NCI-H1105 treated with DMSO at 0.1 percent for 48 hours (cell line): ENCODE measurements at regions not wholly inside any gene's neighbourhood (a gene's known extent, or its start where the extent isn't known, plus 50 kb on each side); places are given as distances from the start of the nearest gene placed in this dataset.
"Not testable (repeated sequence)": the region's sequence is repeated elsewhere in the genome, so short reads cannot be mapped to it uniquely, and the experiment has no call there.

ENCODE experiments used
- DNase-seq: peaks from one replicate; lab custom pipeline; 2025; lab: John Stamatoyannopoulos, UW

DNA sequence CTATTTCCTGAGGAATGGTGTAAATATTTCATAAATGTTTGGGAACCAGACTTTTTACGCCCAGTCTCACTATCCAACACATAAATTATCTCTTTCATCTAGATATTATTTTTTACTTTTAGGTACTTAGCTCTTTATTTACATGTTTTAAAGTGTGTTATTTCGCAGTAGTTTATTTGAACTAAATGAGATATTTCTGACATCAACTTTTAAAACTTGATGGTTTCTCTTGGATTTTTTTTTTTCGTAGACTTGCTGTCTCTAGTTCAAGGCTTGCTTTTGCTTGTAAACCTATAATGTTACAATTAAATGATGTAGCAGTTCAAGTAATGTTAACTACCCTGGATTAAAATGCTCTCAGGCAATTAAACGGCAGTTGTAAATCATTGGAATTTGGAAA lies 241.7 kb upstream of the PDE3A start:
- no peak for DNase-seq

DNA sequence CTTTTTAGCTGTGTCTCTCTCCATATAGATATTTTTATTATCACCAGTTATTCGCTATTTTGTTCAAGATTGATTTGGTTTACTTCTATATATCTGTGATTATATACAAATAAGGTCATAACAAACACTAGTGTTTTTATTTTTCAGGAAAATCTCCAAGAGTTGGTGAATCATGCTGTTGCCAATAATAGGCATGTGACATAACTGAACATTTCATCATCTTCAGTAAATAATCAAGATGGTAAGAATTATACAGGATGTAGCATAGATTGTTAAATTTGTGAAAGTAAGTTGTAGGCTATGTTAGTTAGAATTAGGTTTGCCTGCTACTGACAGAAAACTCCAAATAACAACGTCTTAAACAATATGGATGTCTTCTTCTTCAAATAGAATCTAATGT lies 240.9 kb upstream of the PDE3A start:
- DNase-seq, result no peak

DNA sequence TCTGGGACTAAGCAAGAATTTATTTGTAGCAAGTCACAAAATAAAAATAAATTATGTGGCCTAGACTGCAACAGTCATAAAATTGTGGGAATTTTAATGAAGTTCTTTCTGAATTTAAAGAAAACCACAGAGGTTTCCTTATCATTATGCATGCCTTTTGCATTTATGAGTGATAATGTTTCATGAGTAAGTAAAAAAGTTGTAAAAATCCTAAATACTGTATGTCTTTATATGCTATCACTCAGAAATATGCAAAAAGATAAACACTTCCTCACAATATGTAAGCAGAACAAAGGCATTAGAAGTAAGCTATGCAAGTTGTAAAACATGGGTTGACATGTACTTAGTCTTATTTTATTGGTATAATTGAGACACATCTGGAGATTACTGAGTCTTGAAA lies 239.4 kb upstream of the PDE3A start:
- DNase-seq, result no peak

DNA sequence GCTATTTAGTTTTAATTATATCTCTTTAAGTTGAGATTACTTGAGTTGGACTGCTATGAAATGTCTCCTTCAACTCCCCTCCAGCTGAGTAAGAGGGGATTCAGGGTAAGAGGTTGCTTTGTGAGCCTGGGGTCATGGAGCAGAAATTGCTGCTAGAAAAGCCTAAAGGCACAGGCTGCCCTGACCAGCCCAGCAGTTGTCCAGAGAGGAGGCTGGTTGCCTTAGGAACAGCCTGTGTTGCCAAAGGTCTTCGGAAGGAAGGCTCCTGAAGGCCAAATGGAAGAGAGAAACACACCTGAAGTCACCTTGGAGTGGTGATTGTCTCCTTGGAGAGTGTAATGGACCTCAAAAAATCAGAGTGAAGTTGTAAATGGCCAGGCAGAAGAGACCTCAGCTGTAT lies 235.5 kb upstream of the PDE3A start:
- DNase-seq, result no peak

DNA sequence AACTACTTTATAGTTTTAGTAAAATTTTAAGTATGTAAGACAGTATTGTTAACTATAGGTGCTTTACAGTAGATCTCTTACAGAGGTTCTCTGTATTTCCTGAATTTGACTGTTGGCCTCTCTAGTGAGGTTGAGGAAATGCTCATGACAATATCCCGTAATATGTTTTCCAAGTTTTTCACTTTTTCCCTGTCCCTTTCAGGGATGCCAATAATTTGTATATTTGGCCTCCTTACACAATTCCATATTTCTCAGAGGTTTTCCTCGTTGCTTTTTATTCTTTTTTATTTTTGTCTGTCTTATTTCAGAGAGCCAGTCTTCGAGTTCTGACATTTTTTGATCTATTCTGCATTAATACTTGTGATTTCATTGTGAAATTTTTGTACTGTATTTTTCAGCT lies 233.7 kb upstream of the PDE3A start:
- DNase-seq, result no peak

DNA sequence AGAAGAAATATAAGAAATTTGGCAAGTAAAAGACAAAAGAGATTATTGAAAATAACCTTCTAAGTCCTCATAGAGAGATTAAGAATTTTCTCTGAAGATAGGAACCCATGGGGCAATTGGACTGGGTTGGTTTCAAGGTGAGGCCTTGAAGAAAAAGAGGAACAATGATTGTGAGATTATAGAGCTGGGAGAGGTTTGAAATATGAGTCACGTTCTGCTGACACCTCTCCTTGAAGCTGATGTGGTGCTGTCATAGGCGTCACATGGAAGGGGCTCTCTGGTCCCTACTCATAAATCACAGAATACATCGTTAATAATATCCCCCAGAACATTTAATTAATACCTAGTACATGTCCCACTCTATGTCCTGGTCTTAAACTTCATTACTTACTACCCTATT lies 227.6 kb upstream of the PDE3A start:
- DNase-seq, result no peak

DNA sequence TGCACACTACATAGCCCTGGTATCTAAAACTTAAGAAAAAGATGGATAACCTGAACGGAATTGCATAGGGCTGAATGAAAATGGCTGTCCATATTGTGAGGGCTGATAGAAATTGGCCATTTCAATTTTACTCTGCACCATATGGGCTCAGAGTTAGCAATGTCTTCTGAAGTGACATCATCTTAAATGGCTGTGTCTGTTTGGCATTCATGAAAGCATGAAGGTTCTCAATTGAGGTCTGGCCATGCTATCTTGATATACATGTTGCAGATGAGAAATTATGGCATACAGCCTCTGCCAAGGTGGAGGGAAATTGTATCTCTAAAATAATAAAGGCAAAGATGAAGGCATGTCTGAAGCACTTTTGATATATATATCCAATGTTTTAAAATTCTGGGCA lies 226.0 kb upstream of the PDE3A start:
- no peak for DNase-seq

DNA sequence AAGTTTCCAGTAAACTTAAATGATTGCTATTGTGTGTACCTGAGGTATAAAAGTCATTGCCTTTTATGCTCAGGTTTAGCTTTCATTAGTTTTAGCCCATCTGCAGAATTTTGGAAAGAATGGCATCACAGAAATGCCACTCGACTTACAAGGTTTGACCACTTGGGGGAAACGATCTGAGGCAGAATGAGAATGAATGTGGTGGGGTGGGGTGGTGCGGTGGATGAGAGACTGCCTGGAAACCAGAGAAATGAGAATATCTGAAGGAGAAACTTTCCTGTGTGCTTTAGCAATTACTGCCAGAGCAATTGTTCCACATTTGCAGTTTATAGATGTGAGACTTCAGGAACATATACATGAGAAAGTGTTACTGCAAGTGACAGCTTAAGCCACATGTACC lies 225.4 kb upstream of the PDE3A start:
- no peak for DNase-seq

DNA sequence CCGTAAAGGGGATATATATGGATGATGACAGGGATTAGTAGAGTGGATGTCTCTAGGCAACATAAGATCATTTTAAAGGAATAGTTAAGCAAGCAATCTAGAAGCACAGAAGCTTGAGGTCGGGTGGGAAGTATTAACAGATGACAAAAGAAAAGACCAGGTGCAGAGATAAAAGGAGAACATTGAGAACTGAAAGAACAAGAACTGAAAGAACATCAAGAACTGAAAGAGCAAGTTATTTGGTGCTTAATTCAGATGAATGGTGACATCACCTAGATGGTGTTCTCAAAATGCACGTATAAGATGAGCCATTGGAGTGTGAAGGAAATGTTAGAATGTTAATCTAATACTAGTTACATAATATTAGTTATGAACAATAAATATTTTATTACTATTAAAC lies 224.0 kb upstream of the PDE3A start:
- DNase-seq, result no peak

DNA sequence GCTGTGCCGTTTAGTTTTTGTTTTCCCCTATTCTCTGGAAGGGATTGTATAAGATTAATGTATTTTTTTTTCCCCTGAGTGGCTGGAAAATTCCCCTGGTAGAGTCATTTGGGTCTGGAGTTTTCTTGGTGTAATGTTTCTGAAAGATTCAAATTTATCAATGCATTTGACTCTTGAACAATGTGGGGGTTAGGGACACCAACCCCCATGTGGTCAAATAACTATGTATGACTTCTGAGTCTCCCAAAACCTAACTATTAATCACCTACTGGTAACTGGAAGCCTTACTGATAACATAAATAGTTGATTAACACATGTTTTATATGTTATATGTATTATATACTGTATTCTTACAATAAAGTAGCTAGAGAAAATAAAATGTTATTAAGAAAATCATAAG lies 220.1 kb upstream of the PDE3A start:
- DNase-seq, result no peak

DNA sequence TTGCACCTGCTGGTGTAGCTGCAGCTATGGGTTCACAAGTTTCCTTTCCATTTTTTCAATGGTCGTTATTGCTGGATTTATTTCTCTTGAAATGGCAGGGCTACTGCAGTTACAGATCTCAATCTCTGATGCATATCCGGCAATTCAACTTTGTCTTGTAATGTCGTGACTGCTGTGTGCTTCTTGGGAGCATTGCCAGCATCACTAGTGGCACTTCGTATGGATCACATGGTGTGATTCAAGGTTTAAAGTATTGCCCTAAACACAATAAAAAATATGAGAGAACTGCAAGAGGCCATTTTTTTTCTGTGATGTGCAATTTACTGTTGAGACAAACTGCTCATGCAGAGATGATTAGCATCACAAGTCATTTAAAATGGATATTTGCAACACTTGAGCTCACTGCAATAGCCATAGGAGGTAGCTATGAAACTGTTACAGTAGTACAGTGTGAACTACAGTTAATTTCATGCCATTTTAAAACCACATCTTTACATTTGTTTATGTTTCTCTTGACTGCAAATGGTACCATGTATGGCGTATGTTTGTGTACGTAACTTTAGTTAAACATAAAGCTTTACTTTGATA lies 217.4 kb upstream of the PDE3A start:
- peak; percentile 52 for DNase-seq

DNA sequence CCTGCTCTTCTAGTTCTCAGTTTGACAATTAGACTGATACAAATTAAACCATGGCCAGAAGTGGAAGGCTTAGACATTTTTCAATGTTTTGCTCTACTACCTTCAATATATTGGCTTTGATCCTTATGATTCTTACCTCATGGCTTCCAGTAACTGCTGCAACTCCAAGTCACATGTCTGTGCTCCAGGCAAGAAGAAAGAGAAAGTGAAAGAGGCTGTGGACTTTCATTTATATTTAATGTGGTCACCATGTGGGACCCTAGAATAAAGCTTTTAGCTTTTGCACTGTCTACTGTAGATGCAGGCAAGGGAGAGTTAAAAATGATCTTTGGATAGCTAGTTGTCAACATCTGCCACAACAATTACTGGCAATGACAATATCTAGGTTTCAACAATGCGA lies 214.3 kb upstream of the PDE3A start:
- no peak for DNase-seq

DNA sequence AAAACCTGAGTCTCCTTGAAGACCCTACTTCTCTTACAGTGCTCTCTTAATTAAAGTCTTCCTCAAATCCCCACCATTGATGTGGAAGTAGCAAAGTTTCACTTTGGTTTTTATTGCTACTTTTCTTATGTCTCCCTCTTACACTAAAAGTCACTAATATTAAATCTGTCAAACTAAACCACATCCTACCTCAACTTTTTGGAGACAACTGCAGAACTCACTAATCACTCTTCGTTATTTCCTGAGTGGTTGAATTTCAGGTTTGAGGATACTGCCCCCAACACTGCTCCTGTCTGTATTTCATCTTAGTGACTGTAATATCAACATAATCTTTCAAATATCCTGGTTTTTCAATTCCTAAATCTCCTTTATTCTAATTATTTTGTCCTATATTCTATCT lies 213.0 kb upstream of the PDE3A start:
- DNase-seq, result no peak

DNA sequence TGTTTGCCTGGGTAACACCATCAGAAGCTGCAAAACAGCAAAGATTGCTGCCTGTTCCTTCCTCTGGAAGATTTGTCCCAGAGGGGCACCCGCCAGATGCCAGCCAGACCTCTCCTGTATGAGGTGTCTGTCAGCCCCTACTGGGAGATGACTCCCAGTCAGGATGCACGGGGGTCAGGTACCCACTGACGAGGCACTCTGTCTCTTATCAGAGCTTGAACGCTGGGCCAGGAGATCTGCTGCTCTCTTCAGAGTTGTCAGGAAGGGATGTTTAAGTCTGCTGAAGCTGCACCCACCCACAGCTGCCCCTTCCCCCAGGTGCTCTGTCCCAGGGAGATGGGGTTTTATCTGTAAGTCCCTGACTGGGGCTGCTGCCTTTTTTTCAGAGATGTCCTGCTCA lies 207.4 kb upstream of the PDE3A start:
- not testable (repeated sequence) for DNase-seq

DNA sequence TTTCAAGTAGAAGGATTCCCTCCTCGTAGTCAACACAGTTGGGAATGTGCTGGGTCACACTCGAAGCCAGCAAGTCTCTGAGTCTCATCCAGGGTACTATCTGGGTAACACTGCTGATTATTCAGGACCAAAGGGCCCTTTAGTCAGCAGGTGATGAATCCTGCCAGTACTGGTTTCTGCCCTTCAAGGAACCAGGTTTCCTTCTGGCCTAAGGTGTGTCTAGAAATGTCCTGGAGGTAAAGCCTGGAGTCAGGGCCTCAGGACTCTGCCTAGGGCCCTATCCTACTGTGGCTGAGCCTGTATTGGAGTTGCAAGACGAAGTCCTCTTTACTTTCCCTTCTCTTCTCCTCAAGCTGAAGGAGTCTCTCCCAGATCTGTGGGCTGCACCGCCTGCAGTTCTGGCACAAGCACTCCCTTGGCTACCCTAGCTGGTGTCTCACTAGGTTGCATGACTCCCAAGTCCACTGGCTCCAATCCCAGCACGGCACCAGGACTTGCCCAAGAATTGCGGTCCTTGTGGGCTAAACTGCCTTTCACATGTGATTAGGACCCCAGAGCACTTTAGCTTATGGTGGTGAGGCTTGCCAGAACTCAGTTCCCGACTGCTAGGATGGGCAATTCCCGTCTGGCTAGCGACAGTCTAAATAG lies 193.7 kb upstream of the PDE3A start:
- no peak for DNase-seq

DNA sequence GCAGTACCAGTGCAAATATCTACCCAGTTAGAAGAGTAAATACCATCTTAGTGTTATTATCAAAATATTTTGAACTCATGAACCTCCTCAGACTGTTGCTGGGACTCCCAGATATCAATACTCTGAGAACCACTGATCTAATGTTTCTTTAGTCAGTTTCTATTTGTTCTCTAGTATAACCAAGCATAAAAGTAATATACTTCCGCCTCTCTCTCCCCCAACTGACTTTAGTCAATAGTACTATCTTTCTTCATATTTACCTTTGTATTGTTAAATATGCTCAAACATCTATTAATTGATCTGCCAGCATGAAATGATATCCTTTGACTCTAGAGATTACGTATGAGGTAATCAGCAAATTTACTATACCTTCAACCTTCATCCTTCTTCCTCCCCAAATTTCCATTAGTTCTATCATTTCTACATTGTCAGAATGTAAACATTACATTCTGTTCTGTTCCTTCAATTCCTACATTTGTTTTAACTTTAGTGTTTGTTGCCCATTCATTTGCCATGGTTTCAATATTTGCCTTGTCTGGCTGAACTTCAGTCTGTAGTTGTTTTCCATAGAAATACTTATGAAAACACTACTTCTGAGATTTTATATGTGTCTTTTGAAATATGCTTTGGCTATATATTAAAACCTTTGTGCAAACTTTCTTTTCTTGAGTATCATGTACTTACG lies 192.5 kb upstream of the PDE3A start:
- DNase-seq, result no peak

DNA sequence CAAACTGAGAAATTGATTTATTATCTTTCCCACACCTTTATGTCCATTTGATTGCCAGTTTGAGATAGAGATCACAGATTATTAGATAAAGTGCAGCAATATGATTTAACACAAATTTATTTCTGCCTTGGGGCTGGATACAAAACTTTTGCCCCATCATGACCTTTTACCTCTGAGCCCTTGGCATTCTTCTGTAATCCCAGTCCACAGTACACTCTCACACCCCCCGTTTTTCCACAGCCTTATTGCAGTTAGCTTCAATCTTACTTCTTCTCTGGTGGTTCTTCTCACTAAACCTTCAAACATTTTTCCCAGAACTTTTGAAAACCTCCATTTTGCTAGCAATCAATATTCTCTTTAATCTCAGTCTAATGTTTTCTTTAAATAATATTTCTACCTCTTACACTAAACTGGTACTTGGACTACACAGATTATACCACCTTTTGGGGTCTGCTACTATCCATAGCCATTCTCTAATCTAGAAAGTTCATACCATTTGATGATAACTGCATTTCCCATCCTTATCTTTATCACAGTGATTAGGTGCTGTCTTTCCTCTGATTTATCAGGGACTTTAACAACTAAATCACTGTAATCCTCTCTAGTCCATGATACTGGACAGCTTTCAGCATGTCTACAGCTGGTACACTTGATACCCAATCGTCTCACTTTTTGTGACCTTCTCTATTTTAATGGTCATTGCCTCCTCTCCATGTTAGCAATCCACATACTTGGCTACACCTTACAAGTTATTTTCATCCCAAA lies 186.7 kb upstream of the PDE3A start:
- DNase-seq, result no peak

DNA sequence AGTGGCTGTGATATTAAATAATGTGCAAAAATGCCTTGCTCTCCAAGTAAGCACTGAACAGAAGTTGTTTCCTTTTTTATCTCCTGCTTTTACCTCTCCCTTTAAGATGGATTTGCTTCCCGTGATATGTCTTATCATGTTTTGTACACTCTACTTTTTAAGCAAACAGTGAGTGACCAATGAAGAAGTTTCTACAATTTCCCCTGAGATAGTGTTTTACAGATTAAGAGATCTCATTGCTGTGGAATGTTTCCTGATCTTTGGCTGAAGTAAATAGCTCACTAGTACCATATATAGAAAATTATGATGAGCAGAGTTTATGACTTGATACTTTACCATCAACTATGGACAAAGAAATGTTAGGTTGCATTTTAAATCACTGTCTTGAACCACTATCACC lies 184.8 kb upstream of the PDE3A start:
- no peak for DNase-seq

DNA sequence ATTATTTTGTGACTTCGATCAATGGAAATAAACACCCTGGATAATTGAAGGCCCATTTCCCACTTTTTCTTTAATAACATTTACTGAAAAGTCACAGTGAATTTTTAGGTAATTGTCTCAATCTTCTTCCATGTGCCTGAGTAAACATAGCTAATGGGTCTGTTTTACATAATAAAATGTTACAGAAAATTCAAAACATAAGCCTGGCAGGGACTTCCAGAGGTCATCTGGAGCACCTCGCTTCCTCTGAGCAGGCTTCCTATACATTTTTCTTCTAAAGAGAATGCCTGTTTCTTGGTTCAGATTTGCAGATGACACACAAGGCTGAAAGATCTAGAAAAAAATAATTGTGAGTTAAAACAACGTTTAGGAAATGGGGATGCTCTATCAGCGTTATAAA lies 183.8 kb upstream of the PDE3A start:
- DNase-seq, result no peak

DNA sequence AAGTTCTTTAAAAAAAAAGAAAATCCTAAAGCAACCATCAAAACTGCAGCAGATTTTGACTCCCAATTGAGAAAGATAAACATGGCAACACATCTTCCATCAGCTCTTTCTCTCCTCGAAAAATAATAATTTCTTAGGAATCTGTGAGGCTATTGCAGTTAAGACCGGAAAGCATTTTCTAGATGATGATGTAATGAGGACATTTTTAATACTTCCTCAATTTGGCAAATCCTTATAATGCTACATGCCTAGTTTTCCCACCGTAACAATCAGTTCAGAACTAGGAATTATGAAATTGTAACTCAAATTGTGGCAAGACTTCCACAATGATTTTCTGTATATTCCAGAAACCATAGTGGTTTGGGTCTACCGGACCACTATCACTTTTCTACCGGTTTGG lies 180.9 kb upstream of the PDE3A start:
- DNase-seq, result no peak

DNA sequence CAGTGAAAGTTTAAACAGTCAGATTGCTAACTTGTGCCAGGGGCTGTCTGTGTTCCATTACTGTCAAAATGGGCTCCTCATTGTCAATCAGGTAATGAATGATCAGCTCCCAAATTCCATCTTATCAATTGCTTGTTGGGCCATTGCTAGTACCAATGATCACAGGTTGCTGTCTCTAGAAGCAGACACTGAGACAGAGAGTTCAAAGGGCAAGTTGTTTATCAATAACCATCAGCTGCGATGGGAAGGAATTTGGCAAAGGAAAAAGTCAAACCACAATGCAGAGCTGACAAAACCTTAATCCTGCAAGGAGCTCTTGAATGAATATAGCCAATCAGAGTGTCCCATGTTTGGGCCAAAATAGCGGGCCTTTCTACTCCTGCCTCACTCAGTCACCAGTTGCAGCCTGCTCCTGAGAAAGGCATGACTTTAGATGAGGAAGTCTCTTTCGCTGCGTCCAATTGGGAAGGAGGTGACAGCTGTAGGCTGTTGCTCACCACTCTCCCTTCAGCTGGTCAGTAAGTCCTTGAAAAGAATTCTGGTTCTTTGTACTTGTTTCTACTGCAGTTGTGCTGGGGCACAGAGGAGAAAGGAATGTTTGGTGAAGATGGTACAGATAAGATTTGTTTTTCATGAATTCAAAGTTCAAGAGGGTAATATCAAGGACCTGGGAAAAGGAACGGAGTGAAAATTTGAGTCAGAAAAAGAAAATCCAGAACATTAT lies 179.2 kb upstream of the PDE3A start:
- no peak for DNase-seq

DNA sequence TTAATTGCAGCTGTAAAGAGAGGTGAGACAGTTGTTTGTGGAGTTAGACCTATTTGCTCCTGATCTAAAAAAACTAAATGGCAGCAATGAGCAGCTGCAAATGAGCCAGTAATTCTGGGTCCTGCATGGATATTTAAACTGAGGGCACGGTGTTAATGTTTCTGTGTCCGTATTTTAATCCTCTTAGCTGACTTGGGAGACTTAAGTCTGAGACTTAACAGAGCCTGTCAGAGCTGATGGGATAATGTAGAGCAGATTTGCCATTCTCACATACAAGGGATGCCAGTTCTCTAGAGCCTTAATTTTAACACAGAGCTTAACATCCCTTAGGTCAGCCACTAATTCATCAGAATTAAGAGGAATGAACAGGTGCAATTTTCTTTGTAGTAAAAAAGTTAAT lies 178.6 kb upstream of the PDE3A start:
- DNase-seq, result no peak
